ENCODE measurements at regions not wholly inside any gene's neighbourhood (a gene's known extent, or its start where the extent isn't known, plus 50 kb on each side); places are given as distances from the start of the nearest gene placed in this dataset.

GRCh38 chr2:164439885-164440284 lies 181.4 kb downstream of the GRB14 start:
- no peak overlapping the region for H3K9ac ChIP-seq (ENCODE audit: low read depth, low read length)
- H3K36me3 ChIP-seq (ENCODE audit: insufficient read depth, low read length), result no peaks in the 10 kb centered on the region
- H3K4me3 ChIP-seq (ENCODE audit: low read length), result no peak overlapping the region
- no peaks in the 10 kb centered on the region for H3K9me3 ChIP-seq (replicated peaks; ENCODE audit: low read length)
- H3K4me1 ChIP-seq (ENCODE audit: control insufficient read depth, insufficient read depth, low read length), result no peaks in the 10 kb centered on the region
- no peak overlapping the region for H3K4me2 ChIP-seq (ENCODE audit: low read length)
- H3K27me3 ChIP-seq (ENCODE audit: control insufficient read depth, insufficient read depth, low read length), result no peaks in the 10 kb centered on the region

GRCh38 chr2:164439235-164439634 lies 182.0 kb downstream of the GRB14 start:
- H3K9ac ChIP-seq (ENCODE audit: low read depth, low read length), result no peak overlapping the region
- H3K4me3 ChIP-seq (ENCODE audit: low read length), result no peak overlapping the region
- H3K4me2 ChIP-seq (ENCODE audit: low read length), result no peak overlapping the region
- H3K36me3 ChIP-seq (ENCODE audit: insufficient read depth, low read length), result no peaks in the 10 kb centered on the region
- no peaks in the 10 kb centered on the region for H3K27me3 ChIP-seq (ENCODE audit: control insufficient read depth, insufficient read depth, low read length)
- no peaks in the 10 kb centered on the region for H3K4me1 ChIP-seq (ENCODE audit: control insufficient read depth, insufficient read depth, low read length)
- no peaks in the 10 kb centered on the region for H3K9me3 ChIP-seq (replicated peaks; ENCODE audit: low read length)

GRCh38 chr2:164438490-164439205 lies 182.6 kb downstream of the GRB14 start:
- Histone ChIP-seq H3K9me3 (replicated peaks; ENCODE audit: low read length) (no peaks in the 10 kb centered on the region), H3K4me3 (ENCODE audit: low read length) (no peak overlapping the region), H3K4me2 (ENCODE audit: low read length) (no peak overlapping the region), H3K36me3 (ENCODE audit: insufficient read depth, low read length) (no peaks in the 10 kb centered on the region), H3K27me3 (ENCODE audit: control insufficient read depth, insufficient read depth, low read length) (no peaks in the 10 kb centered on the region), H3K4me1 (ENCODE audit: control insufficient read depth, insufficient read depth, low read length) (no peaks in the 10 kb centered on the region), H3K9ac (ENCODE audit: low read depth, low read length) (no peak overlapping the region)

GRCh38 chr2:164436131-164436530 lies 185.2 kb downstream of the GRB14 start:
- H3K36me3 ChIP-seq (ENCODE audit: insufficient read depth, low read length), result no peaks in the 10 kb centered on the region
- no peaks in the 10 kb centered on the region for H3K4me1 ChIP-seq (ENCODE audit: control insufficient read depth, insufficient read depth, low read length)
- H3K9ac ChIP-seq (ENCODE audit: low read depth, low read length), result no peak overlapping the region
- H3K9me3 ChIP-seq (replicated peaks; ENCODE audit: low read length), result no peaks in the 10 kb centered on the region
- H3K27me3 ChIP-seq (ENCODE audit: control insufficient read depth, insufficient read depth, low read length), result no peaks in the 10 kb centered on the region
- no peak overlapping the region for H3K4me3 ChIP-seq (ENCODE audit: low read length)
- H3K4me2 ChIP-seq (ENCODE audit: low read length), result no peak overlapping the region

GRCh38 chr2:164430166-164430783 lies 191.0 kb downstream of the GRB14 start:
- Histone ChIP-seq H3K9ac (ENCODE audit: low read depth, low read length) (no peak overlapping the region), H3K27me3 (ENCODE audit: control insufficient read depth, insufficient read depth, low read length) (no peaks in the 10 kb centered on the region), H3K4me1 (ENCODE audit: control insufficient read depth, insufficient read depth, low read length) (no peaks in the 10 kb centered on the region), H3K36me3 (ENCODE audit: insufficient read depth, low read length) (no peaks in the 10 kb centered on the region), H3K9me3 (replicated peaks; ENCODE audit: low read length) (no peaks in the 10 kb centered on the region), H3K4me3 (ENCODE audit: low read length) (no peak overlapping the region), H3K4me2 (ENCODE audit: low read length) (no peak overlapping the region)

GRCh38 chr2:164429354-164429753 lies 191.9 kb downstream of the GRB14 start:
- no peak overlapping the region for H3K4me3 ChIP-seq (ENCODE audit: low read length)
- no peak overlapping the region for H3K4me2 ChIP-seq (ENCODE audit: low read length)
- H3K36me3 ChIP-seq (ENCODE audit: insufficient read depth, low read length), result no peaks in the 10 kb centered on the region
- no peak overlapping the region for H3K9ac ChIP-seq (ENCODE audit: low read depth, low read length)
- no peaks in the 10 kb centered on the region for H3K9me3 ChIP-seq (replicated peaks; ENCODE audit: low read length)
- no peaks in the 10 kb centered on the region for H3K4me1 ChIP-seq (ENCODE audit: control insufficient read depth, insufficient read depth, low read length)
- no peaks in the 10 kb centered on the region for H3K27me3 ChIP-seq (ENCODE audit: control insufficient read depth, insufficient read depth, low read length)

GRCh38 chr2:164427111-164427510 lies 194.2 kb downstream of the GRB14 start:
- Histone ChIP-seq H3K27me3 (ENCODE audit: control insufficient read depth, insufficient read depth, low read length) (no peaks in the 10 kb centered on the region), H3K9me3 (replicated peaks; ENCODE audit: low read length) (no peaks in the 10 kb centered on the region), H3K36me3 (ENCODE audit: insufficient read depth, low read length) (no peaks in the 10 kb centered on the region), H3K4me1 (ENCODE audit: control insufficient read depth, insufficient read depth, low read length) (no peaks in the 10 kb centered on the region), H3K4me3 (ENCODE audit: low read length) (no peak overlapping the region), H3K9ac (ENCODE audit: low read depth, low read length) (no peak overlapping the region), H3K4me2 (ENCODE audit: low read length) (no peak overlapping the region)

- Histone ChIP-seq H3K4me2 (ENCODE audit: low read length) (no peak overlapping the region), H3K4me3 (ENCODE audit: low read length) (no peak overlapping the region), H3K9ac (ENCODE audit: low read depth, low read length) (no peak overlapping the region), H3K36me3 (ENCODE audit: insufficient read depth, low read length) (no peaks in the 10 kb centered on the region), H3K4me1 (ENCODE audit: control insufficient read depth, insufficient read depth, low read length) (no peaks in the 10 kb centered on the region), H3K9me3 (replicated peaks; ENCODE audit: low read length) (no peaks in the 10 kb centered on the region), H3K27me3 (ENCODE audit: control insufficient read depth, insufficient read depth, low read length) (no peaks in the 10 kb centered on the region)
Observed at GRCh38 chr2:164420787-164421186, 200.5 kb downstream of the GRB14 start.

GRCh38 chr2:164412831-164413230 lies 208.5 kb downstream of the GRB14 start:
- Histone ChIP-seq H3K36me3 (ENCODE audit: insufficient read depth, low read length) (no peaks in the 10 kb centered on the region), H3K27me3 (ENCODE audit: control insufficient read depth, insufficient read depth, low read length) (no peaks in the 10 kb centered on the region), H3K4me3 (ENCODE audit: low read length) (no peak overlapping the region), H3K9me3 (replicated peaks; ENCODE audit: low read length) (no peaks in the 10 kb centered on the region), H3K9ac (ENCODE audit: low read depth, low read length) (no peak overlapping the region), H3K4me1 (ENCODE audit: control insufficient read depth, insufficient read depth, low read length) (no peaks in the 10 kb centered on the region), H3K4me2 (ENCODE audit: low read length) (no peak overlapping the region)

GRCh38 chr2:164389411-164389810 lies 231.9 kb downstream of the GRB14 start:
- Histone ChIP-seq H3K9ac (ENCODE audit: low read depth, low read length) (no peak overlapping the region), H3K4me2 (ENCODE audit: low read length) (no peak overlapping the region), H3K36me3 (ENCODE audit: insufficient read depth, low read length) (no peaks in the 10 kb centered on the region), H3K9me3 (replicated peaks; ENCODE audit: low read length) (no peaks in the 10 kb centered on the region), H3K4me1 (ENCODE audit: control insufficient read depth, insufficient read depth, low read length) (peaks cover 23% of the 10 kb centered on the region), H3K27me3 (ENCODE audit: control insufficient read depth, insufficient read depth, low read length) (no peaks in the 10 kb centered on the region), H3K4me3 (ENCODE audit: low read length) (no peak overlapping the region)

- Histone ChIP-seq H3K4me3 (ENCODE audit: low read length) (no peak overlapping the region), H3K4me2 (ENCODE audit: low read length) (peak overlapping the region; percentile 66), H3K4me1 (ENCODE audit: control insufficient read depth, insufficient read depth, low read length) (peaks cover 23% of the 10 kb centered on the region), H3K9me3 (replicated peaks; ENCODE audit: low read length) (no peaks in the 10 kb centered on the region), H3K9ac (ENCODE audit: low read depth, low read length) (peak overlapping the region; percentile 53), H3K36me3 (ENCODE audit: insufficient read depth, low read length) (no peaks in the 10 kb centered on the region), H3K27me3 (ENCODE audit: control insufficient read depth, insufficient read depth, low read length) (no peaks in the 10 kb centered on the region)
Observed at GRCh38 chr2:164388511-164388910, 232.8 kb downstream of the GRB14 start.

GRCh38 chr2:164386231-164386630 lies 235.1 kb downstream of the GRB14 start:
- Histone ChIP-seq H3K9ac (ENCODE audit: low read depth, low read length) (no peak overlapping the region), H3K9me3 (replicated peaks; ENCODE audit: low read length) (no peaks in the 10 kb centered on the region)

More at GRCh38 chr2:164386231-164386630, 235.1 kb downstream of the GRB14 start:
- Histone ChIP-seq H3K36me3 (ENCODE audit: insufficient read depth, low read length) (no peaks in the 10 kb centered on the region), H3K4me1 (ENCODE audit: control insufficient read depth, insufficient read depth, low read length) (peaks cover 23% of the 10 kb centered on the region), H3K27me3 (ENCODE audit: control insufficient read depth, insufficient read depth, low read length) (no peaks in the 10 kb centered on the region), H3K4me3 (ENCODE audit: low read length) (no peak overlapping the region), H3K4me2 (ENCODE audit: low read length) (no peak overlapping the region)
